ENCODE measurements at regions not wholly inside any gene's neighbourhood (a gene's known extent, or its start where the extent isn't known, plus 50 kb on each side); places are given as distances from the start of the nearest gene placed in this dataset.

DNA sequence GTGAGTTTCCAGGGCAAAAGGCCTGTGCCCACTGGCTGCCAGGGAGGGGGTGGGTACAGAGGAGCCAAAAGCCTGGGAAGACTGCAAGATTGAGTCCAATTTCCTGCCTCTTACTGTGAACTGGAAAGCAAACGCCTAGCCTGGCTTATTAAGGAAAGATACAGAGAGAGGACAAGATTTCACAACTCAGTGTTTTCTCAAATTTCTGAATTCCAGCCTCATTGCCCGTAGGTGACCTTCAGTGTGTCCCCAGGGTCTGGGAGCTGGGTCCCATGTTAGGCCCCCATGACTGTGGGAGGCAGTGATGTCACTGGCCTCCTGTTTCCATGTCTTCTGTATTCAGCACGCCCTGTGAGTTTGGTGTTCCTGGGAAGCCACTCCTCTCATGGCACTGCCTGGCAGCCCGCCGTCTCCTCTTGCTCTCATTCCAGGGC lies 60.6 kb upstream of the PTPN3 start:
- no peak overlapping the region for H3K4me3 Mint-ChIP-seq
- H3K36me3 Mint-ChIP-seq (ENCODE audit: low read depth): no peaks in the 10 kb centered on the region
- peaks cover 45% of the 10 kb centered on the region for H3K4me1 Mint-ChIP-seq
- no peak for DNase-seq
- no peak for TF ChIP-seq CTCF (IDR thresholded peaks at IDR 0.05)
- no peak overlapping the region for H3K27ac Mint-ChIP-seq
- H3K9me3 Mint-ChIP-seq: no peaks in the 10 kb centered on the region
- peaks cover 24% of the 10 kb centered on the region for H3K27me3 Mint-ChIP-seq (ENCODE audit: low read depth, poor library complexity)

DNA sequence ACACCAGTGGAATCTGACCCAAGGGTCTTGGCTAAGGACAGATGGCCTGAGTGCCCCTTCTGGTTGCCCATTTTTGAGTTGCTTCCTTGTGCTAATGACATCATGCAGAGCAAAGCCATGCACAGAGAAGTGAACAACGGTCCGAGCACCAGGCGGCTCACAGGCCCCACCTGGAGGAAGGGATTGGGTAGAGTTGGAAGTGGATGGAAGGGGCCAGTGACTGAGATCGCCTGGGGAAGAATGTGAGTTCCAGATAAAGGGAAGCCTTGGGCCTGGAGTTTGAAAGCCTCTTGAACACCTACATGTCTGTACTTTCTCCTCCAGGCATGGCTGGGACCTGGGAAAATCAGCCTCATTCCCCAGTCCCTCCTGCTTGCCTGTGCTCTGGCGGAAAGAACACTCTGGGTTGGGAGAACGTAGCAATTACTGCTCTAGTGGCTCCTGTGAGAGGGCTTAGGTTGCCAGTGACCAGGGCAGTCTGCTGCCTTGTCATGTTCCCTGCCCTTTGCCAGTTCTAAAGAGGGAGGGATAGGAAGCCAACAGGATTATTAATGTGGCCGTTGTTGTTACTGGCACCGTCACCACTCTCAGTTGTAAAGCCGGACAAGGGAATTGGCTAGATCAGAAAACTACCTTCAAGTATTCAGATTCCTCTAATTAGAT lies 62.5 kb upstream of the PTPN3 start:
- peaks cover 39% of the 10 kb centered on the region for H3K4me1 Mint-ChIP-seq
- DNase-seq: no peak
- peaks cover 24% of the 10 kb centered on the region for H3K27me3 Mint-ChIP-seq (ENCODE audit: low read depth, poor library complexity)
- no peak overlapping the region for H3K4me3 Mint-ChIP-seq
- H3K36me3 Mint-ChIP-seq (ENCODE audit: low read depth): no peaks in the 10 kb centered on the region
- H3K27ac Mint-ChIP-seq: no peak overlapping the region
- H3K9me3 Mint-ChIP-seq: no peaks in the 10 kb centered on the region
- peak; percentile 17 for TF ChIP-seq CTCF (IDR thresholded peaks at IDR 0.05)

- Mint-ChIP-seq H3K36me3 (ENCODE audit: low read depth) (no peaks in the 10 kb centered on the region), H3K27ac (no peak overlapping the region), H3K4me1 (peaks cover 34% of the 10 kb centered on the region), H3K4me3 (no peak overlapping the region), H3K27me3 (ENCODE audit: low read depth, poor library complexity) (peaks cover 24% of the 10 kb centered on the region), H3K9me3 (no peaks in the 10 kb centered on the region)
- no peak for TF ChIP-seq CTCF (IDR thresholded peaks at IDR 0.05)
- no peak for DNase-seq
Observed at GRCh38 chr9:109561137-109561536, 63.0 kb upstream of the PTPN3 start.

DNA sequence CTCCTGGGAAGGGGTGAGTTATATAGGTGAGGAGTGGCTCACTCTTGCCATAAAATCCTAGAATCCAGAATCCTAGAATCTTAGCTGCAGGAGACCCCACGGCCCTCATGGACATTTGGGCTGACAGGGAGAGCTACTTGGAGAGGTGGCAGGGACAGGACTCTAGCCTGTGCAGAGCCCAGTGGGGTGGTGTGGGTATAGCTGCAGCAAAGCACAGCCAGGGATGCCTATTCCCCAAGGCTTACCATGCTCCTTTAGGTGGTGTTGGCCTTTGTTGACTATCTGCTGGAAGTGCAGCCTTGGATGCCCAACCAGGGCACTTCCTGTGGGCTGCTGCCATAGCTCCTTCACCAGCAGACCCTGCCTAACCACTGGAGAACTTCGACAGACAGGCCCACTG lies 70.0 kb upstream of the PTPN3 start:
- H3K4me1 Mint-ChIP-seq: no peaks in the 10 kb centered on the region
- DNase-seq: no peak
- H3K4me3 Mint-ChIP-seq: no peak overlapping the region
- peaks cover 6% of the 10 kb centered on the region for H3K36me3 Mint-ChIP-seq (ENCODE audit: low read depth)
- no peak for TF ChIP-seq CTCF (IDR thresholded peaks at IDR 0.05)
- H3K9me3 Mint-ChIP-seq: peaks cover 25% of the 10 kb centered on the region
- peaks cover 7% of the 10 kb centered on the region for H3K27me3 Mint-ChIP-seq (ENCODE audit: low read depth, poor library complexity)
- no peak overlapping the region for H3K27ac Mint-ChIP-seq

- no peak overlapping the region for H3K4me3 Mint-ChIP-seq
- H3K27me3 Mint-ChIP-seq (ENCODE audit: low read depth, poor library complexity): peaks cover 9% of the 10 kb centered on the region
- H3K27ac Mint-ChIP-seq: no peak overlapping the region
- TF ChIP-seq CTCF (IDR thresholded peaks at IDR 0.05): no peak
- DNase-seq: no peak
- H3K4me1 Mint-ChIP-seq: no peaks in the 10 kb centered on the region
- peaks cover 6% of the 10 kb centered on the region for H3K36me3 Mint-ChIP-seq (ENCODE audit: low read depth)
- peaks cover 25% of the 10 kb centered on the region for H3K9me3 Mint-ChIP-seq
Observed at GRCh38 chr9:109568568-109569210, 70.6 kb upstream of the PTPN3 start.
